ENCODE measurements at regions not wholly inside any gene's neighbourhood (a gene's known extent, or its start where the extent isn't known, plus 50 kb on each side); places are given as distances from the start of the nearest gene placed in this dataset.

DNA sequence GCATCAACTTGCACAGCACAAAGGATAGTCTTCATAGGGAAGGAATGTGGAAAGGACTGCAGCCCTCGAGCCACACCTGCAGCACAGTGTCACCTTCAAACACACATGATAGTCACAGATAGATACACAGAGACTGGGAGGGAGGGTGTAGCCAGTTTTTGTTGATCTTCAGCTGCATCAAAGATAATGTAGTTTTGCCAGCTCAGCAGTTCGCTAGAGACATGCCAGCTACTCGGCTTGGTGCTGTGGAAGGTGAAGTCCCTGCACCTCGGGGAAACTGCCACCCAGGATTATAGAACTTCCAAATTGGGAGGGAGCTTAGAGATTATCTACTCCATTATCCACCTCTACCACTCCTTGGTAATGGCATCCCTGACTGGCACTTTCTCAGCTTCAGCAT lies 92.9 kb upstream of the PAK3 start:
- Histone ChIP-seq H2AFZ (no peak overlapping the region), H3K27ac (no peak overlapping the region), H3K79me2 (ENCODE audit: low read depth) (no peaks in the 10 kb centered on the region), H3K9me3 (ENCODE audit: insufficient read depth, low read depth) (no peaks in the 10 kb centered on the region), H3K4me1 (replicated peaks; ENCODE audit: insufficient read depth) (no peaks in the 10 kb centered on the region), H3K4me2 (no peak overlapping the region), H3F3A (ENCODE audit: insufficient read depth, low read depth) (no peaks in the 10 kb centered on the region), H3K9me2 (ENCODE audit: insufficient read depth) (no peaks in the 10 kb centered on the region), H4K20me1 (ENCODE audit: insufficient read depth) (no peaks in the 10 kb centered on the region), H3K4me3 (no peak overlapping the region), H3K36me3 (ENCODE audit: low read depth) (no peaks in the 10 kb centered on the region), H3K27me3 (ENCODE audit: insufficient read depth, low read depth) (0 out of 2 replicates have a peak, but pooled peaks cover 3% of the 10 kb centered on the region)
- TF ChIP-seq EZH2 (IDR thresholded peaks at IDR 0.05; ENCODE audit: low read depth), result no peak
- no peak for TF ChIP-seq CTCF (conservative IDR thresholded peaks at IDR 0.05)
- DNase-seq, result no peak
- ChIA-PET CTCF (no interaction called here), POLR2A (ENCODE audit: unreplicated experiment) (no interaction called here)
- no TSS peak for BruUV-seq (replicated peaks)
- intact Hi-C loops (cut with micrococcal nuclease; ENCODE audit: unreplicated experiment), result no loop called here

DNA sequence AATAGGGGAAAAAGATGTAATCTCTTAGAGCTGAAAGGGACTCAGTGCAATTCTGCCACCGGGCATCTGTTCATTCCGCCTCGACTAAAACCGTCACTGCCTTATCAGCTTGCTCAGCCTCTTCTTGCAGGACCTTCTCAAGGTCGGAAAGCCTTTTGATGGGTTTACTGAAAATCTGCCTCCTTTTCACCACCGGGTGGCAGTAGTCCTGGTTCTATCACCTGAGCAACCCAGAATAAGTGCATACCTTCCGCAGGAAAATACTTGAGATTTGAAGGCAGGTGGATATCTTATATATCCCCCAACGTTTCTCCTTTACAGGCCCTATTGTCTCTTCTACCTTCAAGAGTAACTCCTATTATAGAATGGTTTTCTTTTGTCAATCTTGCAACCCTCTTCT lies 103.4 kb upstream of the PAK3 start:
- ChIA-PET POLR2A (ENCODE audit: unreplicated experiment) (no interaction called here), CTCF (no interaction called here)
- no peak overlapping the region for H3K4me2 ChIP-seq
- no peaks in the 10 kb centered on the region for H3K79me2 ChIP-seq (ENCODE audit: low read depth)
- TF ChIP-seq EZH2 (IDR thresholded peaks at IDR 0.05; ENCODE audit: low read depth) (no peak), CTCF (conservative IDR thresholded peaks at IDR 0.05) (peak; percentile 66)
- H3K4me3 ChIP-seq, result no peak overlapping the region
- H2AFZ ChIP-seq, result no peak overlapping the region
- no peaks in the 10 kb centered on the region for H3K4me1 ChIP-seq (replicated peaks; ENCODE audit: insufficient read depth)
- no peaks in the 10 kb centered on the region for H4K20me1 ChIP-seq (ENCODE audit: insufficient read depth)
- H3K9me3 ChIP-seq (ENCODE audit: insufficient read depth, low read depth), result no peaks in the 10 kb centered on the region
- no peak for DNase-seq
- no TSS peak for BruUV-seq (replicated peaks)
- intact Hi-C loops (cut with micrococcal nuclease; ENCODE audit: unreplicated experiment), result no loop called here
- no peaks in the 10 kb centered on the region for H3K36me3 ChIP-seq (ENCODE audit: low read depth)
- H3K27me3 ChIP-seq (ENCODE audit: insufficient read depth, low read depth), result no peaks in the 10 kb centered on the region; the same call in 1 of the 2 replicates
- no peaks in the 10 kb centered on the region for H3K9me2 ChIP-seq (ENCODE audit: insufficient read depth)
- no peak overlapping the region for H3K27ac ChIP-seq
- no peaks in the 10 kb centered on the region for H3F3A ChIP-seq (ENCODE audit: insufficient read depth, low read depth)

DNA sequence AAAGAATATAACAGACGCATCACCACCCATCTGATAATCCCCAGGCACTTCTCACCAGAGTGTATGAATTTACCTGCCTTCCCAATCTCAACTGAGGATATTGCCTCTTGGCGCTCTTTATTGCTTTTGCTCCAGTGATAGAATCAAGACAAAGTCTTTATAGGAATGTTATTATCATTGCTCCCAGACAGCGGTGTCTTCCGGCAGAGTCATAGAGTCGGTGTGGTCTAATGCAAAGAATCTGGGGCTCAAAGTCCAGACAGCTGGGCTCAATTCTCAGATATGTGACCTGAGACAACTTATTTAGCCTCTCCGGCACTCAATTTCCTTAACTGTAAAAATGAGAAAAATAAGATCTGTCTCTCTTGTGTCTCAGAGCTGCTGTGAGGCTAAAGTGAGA lies 106.1 kb upstream of the PAK3 start:
- no peaks in the 10 kb centered on the region for H4K20me1 ChIP-seq (ENCODE audit: insufficient read depth)
- DNase-seq, result no peak
- BruUV-seq (replicated peaks), result no TSS peak
- ChIA-PET CTCF (no interaction called here), POLR2A (ENCODE audit: unreplicated experiment) (no interaction called here)
- no peak for TF ChIP-seq CTCF (conservative IDR thresholded peaks at IDR 0.05)
- no peak for TF ChIP-seq EZH2 (IDR thresholded peaks at IDR 0.05; ENCODE audit: low read depth)
- H3K27ac ChIP-seq, result no peak overlapping the region
- H3K36me3 ChIP-seq (ENCODE audit: low read depth), result no peaks in the 10 kb centered on the region
- no peak overlapping the region for H2AFZ ChIP-seq
- H3K4me3 ChIP-seq, result no peak overlapping the region
- intact Hi-C loops (cut with micrococcal nuclease; ENCODE audit: unreplicated experiment), result no loop called here
- H3K9me3 ChIP-seq (ENCODE audit: insufficient read depth, low read depth), result no peaks in the 10 kb centered on the region
- H3K9me2 ChIP-seq (ENCODE audit: insufficient read depth), result no peaks in the 10 kb centered on the region
- H3K4me2 ChIP-seq, result no peak overlapping the region
- no peaks in the 10 kb centered on the region for H3K4me1 ChIP-seq (replicated peaks; ENCODE audit: insufficient read depth)
- no peaks in the 10 kb centered on the region; the same call in 1 of the 2 replicates for H3K27me3 ChIP-seq (ENCODE audit: insufficient read depth, low read depth)
- H3K79me2 ChIP-seq (ENCODE audit: low read depth), result no peaks in the 10 kb centered on the region
- no peaks in the 10 kb centered on the region for H3F3A ChIP-seq (ENCODE audit: insufficient read depth, low read depth)

Measured in PC-9 (cell line).